ENCODE measurements at regions not wholly inside any gene's neighbourhood (a gene's known extent, or its start where the extent isn't known, plus 50 kb on each side); places are given as distances from the start of the nearest gene placed in this dataset.
"Not testable (repeated sequence)": the region's sequence is repeated elsewhere in the genome, so short reads cannot be mapped to it uniquely, and the experiment has no call there.

GRCh38 chr5:67771221-67771620 lies 444.3 kb upstream of the PIK3R1 start:
- H3K36me3 Mint-ChIP-seq (ENCODE audit: low read depth): peaks cover 2% of the 10 kb centered on the region

GRCh38 chr5:67770431-67771025 lies 445.0 kb upstream of the PIK3R1 start:
- Mint-ChIP-seq H3K36me3 (ENCODE audit: low read depth) (peaks cover 2% of the 10 kb centered on the region), H3K4me1 (no peaks in the 10 kb centered on the region), H3K27ac (no peak overlapping the region), H3K27me3 (peaks cover 29% of the 10 kb centered on the region), H3K4me3 (no peak overlapping the region)
- DNase-seq: no peak
- no peak for ATAC-seq
- no peaks in the 10 kb centered on the region for H3K9me3 ChIP-seq (ENCODE audit: control insufficient read depth, low read length, poor library complexity, severe bottlenecking)

More at GRCh38 chr5:67771221-67771620, 444.3 kb upstream of the PIK3R1 start:
- peaks cover 29% of the 10 kb centered on the region for H3K27me3 Mint-ChIP-seq
- no peaks in the 10 kb centered on the region for H3K4me1 Mint-ChIP-seq
- H3K4me3 Mint-ChIP-seq: no peak overlapping the region
- no peak for DNase-seq
- no peak overlapping the region for H3K27ac Mint-ChIP-seq
- no peaks in the 10 kb centered on the region for H3K9me3 ChIP-seq (ENCODE audit: control insufficient read depth, low read length, poor library complexity, severe bottlenecking)
- ATAC-seq: no peak

- no peak overlapping the region for H3K4me3 Mint-ChIP-seq
- H3K36me3 Mint-ChIP-seq (ENCODE audit: low read depth): peaks cover 2% of the 10 kb centered on the region
- H3K4me1 Mint-ChIP-seq: no peaks in the 10 kb centered on the region
- no peak for DNase-seq
- H3K27me3 Mint-ChIP-seq: peaks cover 7% of the 10 kb centered on the region
- no peak overlapping the region for H3K27ac Mint-ChIP-seq
- no peaks in the 10 kb centered on the region for H3K9me3 ChIP-seq (ENCODE audit: control insufficient read depth, low read length, poor library complexity, severe bottlenecking)
- no peak for ATAC-seq
These were observed 449.9 kb upstream of the PIK3R1 start for GRCh38 chr5:67765697-67766096.

- not testable (repeated sequence) for H3K36me3 Mint-ChIP-seq (ENCODE audit: low read depth); ATAC-seq; H3K27me3 Mint-ChIP-seq; H3K4me3 Mint-ChIP-seq; H3K9me3 ChIP-seq (ENCODE audit: control insufficient read depth, low read length, poor library complexity, severe bottlenecking); H3K27ac Mint-ChIP-seq; H3K4me1 Mint-ChIP-seq; DNase-seq
These were observed 457.8 kb upstream of the PIK3R1 start for GRCh38 chr5:67757771-67758170.

- Mint-ChIP-seq H3K4me1 (no peaks in the 10 kb centered on the region), H3K27me3 (peaks cover 5% of the 10 kb centered on the region), H3K27ac (no peak overlapping the region), H3K36me3 (ENCODE audit: low read depth) (no peaks in the 10 kb centered on the region), H3K4me3 (no peak overlapping the region)
- DNase-seq (no peak), ATAC-seq (no peak)
- no peaks in the 10 kb centered on the region for H3K9me3 ChIP-seq (ENCODE audit: control insufficient read depth, low read length, poor library complexity, severe bottlenecking)
These were observed 463.2 kb upstream of the PIK3R1 start for GRCh38 chr5:67752357-67752708.

- ATAC-seq (no peak), DNase-seq (no peak)
- Mint-ChIP-seq H3K27me3 (peaks cover 5% of the 10 kb centered on the region), H3K4me3 (no peak overlapping the region), H3K4me1 (no peaks in the 10 kb centered on the region), H3K27ac (no peak overlapping the region), H3K36me3 (ENCODE audit: low read depth) (no peaks in the 10 kb centered on the region)
- H3K9me3 ChIP-seq (ENCODE audit: control insufficient read depth, low read length, poor library complexity, severe bottlenecking): no peaks in the 10 kb centered on the region
These were observed 467.3 kb upstream of the PIK3R1 start for GRCh38 chr5:67748165-67748690.

GRCh38 chr5:67747096-67747495 lies 468.5 kb upstream of the PIK3R1 start:
- Mint-ChIP-seq H3K4me3 (no peak overlapping the region), H3K4me1 (no peaks in the 10 kb centered on the region), H3K27me3 (peaks cover 5% of the 10 kb centered on the region), H3K36me3 (ENCODE audit: low read depth) (no peaks in the 10 kb centered on the region), H3K27ac (no peak overlapping the region)
- ATAC-seq (no peak), DNase-seq (no peak)
- no peaks in the 10 kb centered on the region for H3K9me3 ChIP-seq (ENCODE audit: control insufficient read depth, low read length, poor library complexity, severe bottlenecking)

- not testable (repeated sequence) for H3K27ac Mint-ChIP-seq, H3K27me3 Mint-ChIP-seq, H3K4me1 Mint-ChIP-seq
These were observed 468.9 kb upstream of the PIK3R1 start for GRCh38 chr5:67746608-67747007.

GRCh38 chr5:67746103-67746502 lies 469.5 kb upstream of the PIK3R1 start:
- Mint-ChIP-seq H3K27me3 (peaks cover 5% of the 10 kb centered on the region), H3K4me3 (no peak overlapping the region), H3K4me1 (no peaks in the 10 kb centered on the region), H3K36me3 (ENCODE audit: low read depth) (no peaks in the 10 kb centered on the region), H3K27ac (no peak overlapping the region)
- ATAC-seq: no peak
- no peaks in the 10 kb centered on the region for H3K9me3 ChIP-seq (ENCODE audit: control insufficient read depth, low read length, poor library complexity, severe bottlenecking)
- no peak for DNase-seq

More at GRCh38 chr5:67746608-67747007, 468.9 kb upstream of the PIK3R1 start:
- not testable (repeated sequence) for DNase-seq; H3K4me3 Mint-ChIP-seq; ATAC-seq; H3K9me3 ChIP-seq (ENCODE audit: control insufficient read depth, low read length, poor library complexity, severe bottlenecking); H3K36me3 Mint-ChIP-seq (ENCODE audit: low read depth)

- ATAC-seq (no peak), DNase-seq (no peak)
- Mint-ChIP-seq H3K4me1 (peaks cover 3% of the 10 kb centered on the region), H3K27ac (no peak overlapping the region), H3K4me3 (no peak overlapping the region), H3K27me3 (peaks cover 28% of the 10 kb centered on the region), H3K36me3 (ENCODE audit: low read depth) (no peaks in the 10 kb centered on the region)
- H3K9me3 ChIP-seq (ENCODE audit: control insufficient read depth, low read length, poor library complexity, severe bottlenecking): no peaks in the 10 kb centered on the region
These were observed 482.6 kb upstream of the PIK3R1 start for GRCh38 chr5:67732921-67733320.

GRCh38 chr5:67732471-67732870 lies 483.1 kb upstream of the PIK3R1 start:
- Mint-ChIP-seq H3K36me3 (ENCODE audit: low read depth) (no peaks in the 10 kb centered on the region), H3K4me3 (no peak overlapping the region), H3K27me3 (peaks cover 28% of the 10 kb centered on the region), H3K27ac (no peak overlapping the region), H3K4me1 (peaks cover 3% of the 10 kb centered on the region)
- ATAC-seq (no peak), DNase-seq (no peak)
- H3K9me3 ChIP-seq (ENCODE audit: control insufficient read depth, low read length, poor library complexity, severe bottlenecking): no peaks in the 10 kb centered on the region

- peaks cover 28% of the 10 kb centered on the region for H3K27me3 Mint-ChIP-seq
These were observed 483.7 kb upstream of the PIK3R1 start for GRCh38 chr5:67731886-67732285.

GRCh38 chr5:67730917-67731474 lies 484.6 kb upstream of the PIK3R1 start:
- H3K9me3 ChIP-seq (ENCODE audit: control insufficient read depth, low read length, poor library complexity, severe bottlenecking): no peaks in the 10 kb centered on the region
- H3K36me3 Mint-ChIP-seq (ENCODE audit: low read depth): no peaks in the 10 kb centered on the region
- peaks cover 3% of the 10 kb centered on the region for H3K4me1 Mint-ChIP-seq
- DNase-seq: no peak
- no peak overlapping the region for H3K4me3 Mint-ChIP-seq
- no peak overlapping the region for H3K27ac Mint-ChIP-seq
- peaks cover 28% of the 10 kb centered on the region for H3K27me3 Mint-ChIP-seq
- no peak for ATAC-seq

More at GRCh38 chr5:67731886-67732285, 483.7 kb upstream of the PIK3R1 start:
- ATAC-seq (no peak), DNase-seq (no peak)
- no peaks in the 10 kb centered on the region for H3K36me3 Mint-ChIP-seq (ENCODE audit: low read depth)
- H3K4me1 Mint-ChIP-seq: peaks cover 3% of the 10 kb centered on the region
- H3K9me3 ChIP-seq (ENCODE audit: control insufficient read depth, low read length, poor library complexity, severe bottlenecking): no peaks in the 10 kb centered on the region
- no peak overlapping the region for H3K27ac Mint-ChIP-seq
- H3K4me3 Mint-ChIP-seq: no peak overlapping the region

- no peak overlapping the region for H3K27ac Mint-ChIP-seq
- no peaks in the 10 kb centered on the region for H3K36me3 Mint-ChIP-seq (ENCODE audit: low read depth)
- H3K9me3 ChIP-seq (ENCODE audit: control insufficient read depth, low read length, poor library complexity, severe bottlenecking): no peaks in the 10 kb centered on the region
- peaks cover 21% of the 10 kb centered on the region for H3K27me3 Mint-ChIP-seq
- ATAC-seq: no peak
- no peak overlapping the region for H3K4me3 Mint-ChIP-seq
- H3K4me1 Mint-ChIP-seq: no peaks in the 10 kb centered on the region
- no peak for DNase-seq
These were observed 487.1 kb upstream of the PIK3R1 start for GRCh38 chr5:67728326-67728890.
